Left ventricle myocardium superior (tissue), 1 donor: ENCODE measurements at regions not wholly inside any gene's neighbourhood (a gene's known extent, or its start where the extent isn't known, plus 50 kb on each side); places are given as distances from the start of the nearest gene placed in this dataset.

Experiments used
- ATAC-seq: fragments of 200-7000 bp; cut with Tn5 transposase; one replicate; pipeline ENCODE4 v1.9.1; 2020; ENCODE audit warnings: mild to moderate bottlenecking, moderate library complexity
- DNase-seq: peaks from one replicate; pipeline ENCODE4 v3.0.0-alpha.2; 2020
- intact Hi-C: fragments of 100-400 bp; cut with micrococcal nuclease; formaldehyde crosslinking; loops from one replicate; pipeline ENCODE4 v1.11.0; 2022
- donor health status: DM: no; HTN: yes; CAD: no; lungs with severe emphysema.

- ATAC-seq: no peak
- intact Hi-C loops: no loop called here
- DNase-seq: no peak
Observed at GRCh38 chr6:8229915-8230756, 127.8 kb upstream of the EEF1E1 start.

DNA sequence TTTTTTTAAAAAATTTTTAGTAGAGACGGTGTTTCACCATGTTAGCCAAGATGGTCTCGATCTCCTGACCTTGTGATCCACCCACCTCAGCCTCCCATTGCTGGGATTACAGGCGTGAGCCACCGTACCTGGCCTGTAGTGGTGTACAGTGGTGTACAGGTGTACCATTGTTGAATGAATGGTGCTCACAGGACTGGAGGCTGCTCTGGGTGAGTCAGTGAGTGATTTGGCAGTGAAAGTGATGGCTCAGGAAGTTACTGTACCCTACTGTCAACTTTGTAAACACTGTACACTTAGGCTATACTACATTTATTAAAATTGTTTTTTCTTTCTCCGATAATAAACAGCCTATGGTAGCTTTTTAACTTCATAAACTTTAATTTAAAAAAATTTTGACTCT is 122.8 kb upstream of the EEF1E1 start:
- intact Hi-C loops: no loop called here
- ATAC-seq: no peak
- no peak for DNase-seq

GRCh38 chr6:8223678-8224077 is 121.3 kb upstream of the EEF1E1 start:
- ATAC-seq (no peak), DNase-seq (no peak)
- intact Hi-C loops: loop anchor here (5.0 kb wide), 1 partner anchor 91 kb away; no protein-coding TSS in a partner anchor

- no peak for DNase-seq
- intact Hi-C loops: no loop called here
- peak; percentile 43 for ATAC-seq
Observed at GRCh38 chr6:8219352-8219943, 117.1 kb upstream of the EEF1E1 start.

DNA sequence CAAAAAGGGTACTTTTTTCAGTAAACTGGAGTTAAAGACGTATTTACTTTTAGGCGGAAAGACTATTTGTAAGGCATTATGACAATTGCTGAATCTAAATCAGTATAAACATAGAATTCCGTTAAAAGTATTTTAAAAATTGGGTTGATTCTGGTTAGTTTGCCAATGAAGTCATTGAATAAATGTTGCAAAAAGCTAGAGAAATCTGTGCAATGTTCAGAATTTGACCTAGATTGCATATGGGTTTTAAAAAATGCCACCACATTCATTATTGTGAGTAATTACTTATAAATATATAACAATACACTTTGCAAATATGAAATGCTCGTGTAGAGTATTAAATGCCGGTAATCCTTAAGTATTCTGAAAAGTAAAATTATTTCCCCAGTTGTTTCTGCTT is 116.5 kb upstream of the EEF1E1 start:
- DNase-seq: no peak
- no peak for ATAC-seq
- intact Hi-C loops: no loop called here

GRCh38 chr6:8215631-8216030 is 113.3 kb upstream of the EEF1E1 start:
- ATAC-seq (no peak), DNase-seq (no peak)
- intact Hi-C loops: no loop called here

GRCh38 chr6:8213995-8214394 is 111.6 kb upstream of the EEF1E1 start:
- intact Hi-C loops: no loop called here
- no peak for ATAC-seq
- DNase-seq: no peak

DNA sequence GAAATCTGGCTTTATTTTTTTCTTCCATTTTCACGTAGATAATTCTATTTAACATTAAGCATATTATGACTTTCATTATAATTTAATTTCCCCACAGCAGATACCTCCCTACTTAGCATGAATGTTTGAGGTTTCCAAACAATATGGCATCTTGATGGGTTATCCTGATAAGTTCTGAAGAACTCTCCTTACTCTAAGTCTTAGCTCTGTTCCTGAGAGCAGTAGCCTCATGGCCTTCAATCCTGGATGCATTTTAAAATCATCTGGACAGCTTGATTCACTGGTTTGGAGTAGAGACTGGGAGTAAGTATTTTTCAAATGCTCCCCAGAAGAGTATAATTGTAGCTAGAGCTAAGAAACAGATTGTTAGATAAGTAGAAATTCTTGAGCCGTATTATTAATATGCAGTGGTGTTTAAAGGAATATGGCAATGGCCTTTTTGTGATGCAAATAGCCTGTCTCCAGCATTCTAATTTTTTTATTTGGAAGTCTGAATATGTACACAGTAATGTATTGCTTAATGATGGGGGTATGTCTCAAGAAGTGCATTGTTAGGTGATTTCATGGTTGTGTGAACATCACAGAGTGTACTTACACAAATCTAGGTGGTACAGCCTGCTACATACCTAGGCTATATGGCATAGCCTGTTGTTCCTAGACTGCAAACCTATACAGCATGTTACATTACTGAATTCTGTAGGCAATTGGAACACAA is 110.5 kb upstream of the EEF1E1 start:
- intact Hi-C loops: no loop called here
- DNase-seq (no peak), ATAC-seq (no peak)

DNA sequence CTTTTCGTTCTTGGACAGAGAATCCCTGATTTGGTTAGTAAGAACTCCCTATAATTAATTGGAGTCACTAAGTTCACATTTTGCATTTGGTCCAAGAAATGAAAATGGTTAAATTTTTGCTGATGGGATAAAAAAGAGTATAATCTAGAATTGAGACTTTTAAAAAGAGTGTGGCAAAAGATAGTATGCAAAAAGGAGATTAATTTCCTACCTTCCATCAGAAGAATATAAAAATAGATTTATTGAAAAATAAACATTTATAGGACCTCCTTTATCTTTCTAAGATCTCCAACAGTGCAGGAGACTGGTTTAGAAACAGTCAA is 105.5 kb upstream of the EEF1E1 start:
- ATAC-seq (no peak), DNase-seq (no peak)
- intact Hi-C loops: no loop called here

DNA sequence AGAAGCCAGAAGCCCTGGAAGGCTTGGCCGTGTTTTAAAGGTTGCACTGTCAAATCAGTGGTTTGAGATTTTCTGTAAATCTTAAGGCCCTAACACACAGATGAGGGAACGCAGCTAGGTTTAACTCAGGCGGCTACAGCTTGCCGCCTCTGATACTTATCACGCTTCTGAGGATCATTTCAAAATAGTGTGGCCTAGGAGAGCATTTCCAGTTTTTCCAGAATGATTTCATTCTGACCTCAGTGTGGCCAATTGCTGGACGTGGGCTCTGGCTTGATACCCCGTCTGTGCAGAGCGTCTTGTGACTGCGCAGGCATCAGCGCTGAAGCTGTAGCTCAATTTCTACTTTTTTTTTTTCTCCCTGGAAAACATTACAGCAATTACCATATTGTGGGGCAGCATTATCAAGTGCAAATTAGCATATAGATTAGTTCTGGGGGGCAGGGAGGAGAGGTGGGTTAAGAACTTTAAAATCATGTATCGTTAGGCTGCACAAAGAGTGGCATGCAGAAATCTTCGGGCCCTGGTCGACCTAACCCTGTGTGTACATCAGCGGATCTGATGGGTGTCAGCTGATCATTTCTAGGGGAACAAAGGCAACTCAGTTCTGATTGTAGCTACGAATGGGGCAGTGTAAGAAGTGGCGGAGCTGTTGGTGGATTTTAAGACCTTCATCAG is 105.0 kb upstream of the EEF1E1 start:
- DNase-seq (no peak), ATAC-seq (no peak)
- intact Hi-C loops: no loop called here

GRCh38 chr6:8203337-8203736 is 101.0 kb upstream of the EEF1E1 start:
- no peak for ATAC-seq
- no peak for DNase-seq
- intact Hi-C loops: no loop called here

DNA sequence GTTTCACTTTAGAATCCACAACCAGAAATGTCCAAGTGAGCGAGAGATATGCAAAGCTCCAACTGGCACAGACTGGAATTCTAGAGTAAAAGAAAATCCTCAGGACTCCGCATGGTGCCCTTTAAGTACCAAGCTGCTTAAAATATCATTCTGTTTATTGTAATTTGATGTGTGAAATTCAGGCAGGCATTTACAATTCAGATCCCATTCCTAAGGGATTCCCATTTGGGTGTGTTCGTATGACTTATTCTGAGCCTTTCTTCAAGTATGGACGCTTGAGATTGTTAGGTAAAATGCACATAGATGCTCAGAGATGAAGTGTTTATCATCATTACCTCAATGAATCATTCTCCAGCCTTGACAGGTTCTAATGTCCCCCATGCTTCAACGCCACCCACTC is 99.3 kb upstream of the EEF1E1 start:
- no peak for ATAC-seq
- no peak for DNase-seq
- intact Hi-C loops: no loop called here

DNA sequence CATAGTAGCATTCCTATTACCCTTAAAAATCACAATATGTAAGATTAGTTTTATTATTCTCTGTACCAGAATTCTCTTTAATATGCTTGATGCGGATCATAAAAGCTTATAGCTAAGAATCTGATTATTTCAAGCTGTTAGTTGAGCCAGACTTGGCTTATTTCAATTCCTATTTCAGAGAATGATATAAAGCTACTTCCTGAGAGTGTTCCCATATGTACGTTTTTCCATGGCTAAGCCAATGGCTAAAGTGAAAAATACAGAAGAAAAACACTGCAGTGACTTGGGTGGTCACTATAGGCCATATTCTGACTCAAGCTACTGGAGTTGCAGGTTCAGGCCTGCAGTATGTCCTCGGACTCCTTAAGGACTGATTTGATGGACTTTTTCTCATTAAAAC is 97.9 kb upstream of the EEF1E1 start:
- ATAC-seq: no peak
- DNase-seq: no peak
- intact Hi-C loops: no loop called here

GRCh38 chr6:8195714-8196102 is 93.4 kb upstream of the EEF1E1 start:
- DNase-seq (no peak), ATAC-seq (no peak)
- intact Hi-C loops: no loop called here

GRCh38 chr6:8195040-8195713 is 92.8 kb upstream of the EEF1E1 start:
- DNase-seq (no peak), ATAC-seq (no peak)
- intact Hi-C loops: no loop called here

DNA sequence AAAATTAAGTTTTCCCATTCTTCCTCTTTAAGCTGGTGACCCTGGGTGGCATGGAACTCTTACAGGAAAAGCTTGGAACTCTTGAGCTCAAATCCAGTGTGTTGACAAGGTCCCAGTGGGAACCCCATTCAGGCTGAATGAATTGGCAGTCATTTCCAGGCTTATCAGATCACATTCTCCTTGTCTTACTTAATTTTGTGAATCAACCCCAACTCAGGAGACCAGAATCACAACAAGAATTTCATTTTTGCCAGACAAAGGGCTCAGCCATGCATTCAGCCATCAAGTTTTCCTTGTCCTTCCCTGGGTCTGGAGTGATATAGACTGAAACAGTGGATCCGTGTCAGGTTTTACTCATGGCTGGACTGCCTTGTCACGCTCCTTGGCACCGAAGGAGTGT is 92.1 kb upstream of the EEF1E1 start:
- intact Hi-C loops: no loop called here

GRCh38 chr6:8193541-8193940 is 91.2 kb upstream of the EEF1E1 start:
- DNase-seq: no peak
- intact Hi-C loops: no loop called here
- ATAC-seq: no peak

More for the DNA sequence above, 92.1 kb upstream of the EEF1E1 start:
- DNase-seq: no peak
- ATAC-seq: no peak

DNA sequence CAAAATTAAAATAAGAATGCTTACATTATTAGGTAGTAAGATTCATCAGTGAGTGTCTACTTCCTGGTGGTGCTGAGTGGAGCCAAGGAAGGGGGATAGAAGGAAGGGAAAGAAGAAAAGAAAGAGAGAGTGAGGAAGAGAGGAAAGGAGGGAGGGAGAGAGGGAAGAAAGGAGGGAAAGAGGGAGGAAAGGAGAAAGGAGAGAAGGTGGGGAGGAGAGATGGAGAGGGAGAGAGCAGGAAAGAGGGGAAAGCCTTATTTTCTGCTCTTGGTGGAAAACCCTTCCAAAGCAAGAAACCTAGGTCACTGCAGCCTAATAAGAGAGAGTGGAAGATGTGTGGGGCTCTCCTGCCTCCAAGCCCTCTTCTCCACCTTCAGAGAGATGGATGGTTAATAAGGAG is 90.2 kb upstream of the EEF1E1 start:
- intact Hi-C loops: no loop called here
- no peak for ATAC-seq
- DNase-seq: no peak

DNA sequence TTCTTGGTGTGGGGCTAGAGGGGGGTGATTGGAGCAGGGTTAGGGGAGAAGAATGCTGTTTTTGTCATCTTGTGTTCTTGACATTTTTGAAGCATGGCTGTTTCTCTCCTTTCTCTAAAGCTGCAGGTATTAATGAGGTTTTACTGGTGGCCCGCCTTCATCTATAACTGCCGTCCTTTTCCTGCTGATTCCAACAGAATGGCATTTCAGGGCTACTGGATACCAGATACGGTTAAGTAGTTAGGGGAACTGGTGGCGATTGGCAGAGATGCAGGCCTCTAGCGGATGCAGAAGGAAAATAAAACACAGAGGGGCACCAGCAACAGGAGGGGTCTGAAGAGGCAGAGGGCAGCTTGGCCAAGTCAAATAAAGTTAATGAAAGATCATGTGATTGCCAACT is 89.7 kb upstream of the EEF1E1 start:
- DNase-seq (no peak), ATAC-seq (no peak)
- intact Hi-C loops: no loop called here

- ATAC-seq (no peak), DNase-seq (no peak)
- intact Hi-C loops: no loop called here
Observed at GRCh38 chr6:8191629-8192028, 89.3 kb upstream of the EEF1E1 start.
